HG03139 (cell line): ENCODE measurements at regions not wholly inside any gene's neighbourhood (a gene's known extent, or its start where the extent isn't known, plus 50 kb on each side); places are given as distances from the start of the nearest gene placed in this dataset.

Experiments used
- ATAC-seq: cut with Tn5 transposase; IDR thresholded peaks from one replicate; pipeline ENCODE4 v1.9.1; 2021; ENCODE audit not compliant: unreplicated experiment

DNA sequence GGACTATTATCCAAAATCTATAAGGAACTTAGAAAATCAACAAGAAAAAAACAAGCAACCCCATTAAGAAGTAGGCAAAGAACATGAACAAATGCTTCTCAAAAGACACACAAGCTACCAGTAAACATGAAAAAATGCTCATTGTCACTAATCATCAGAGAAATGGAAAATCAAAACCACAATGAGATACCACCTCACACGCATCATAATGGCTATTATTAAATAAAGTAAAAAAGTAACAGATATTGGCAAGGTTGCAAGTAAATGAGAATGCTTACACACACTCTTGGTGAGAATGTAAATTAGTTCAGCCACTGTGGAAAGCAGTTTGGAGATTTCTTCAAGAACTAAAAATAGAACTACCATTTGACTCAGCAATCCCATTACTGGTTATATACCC, 167.0 kb upstream of the DMRTA1 start:
- ATAC-seq, result no peak

DNA sequence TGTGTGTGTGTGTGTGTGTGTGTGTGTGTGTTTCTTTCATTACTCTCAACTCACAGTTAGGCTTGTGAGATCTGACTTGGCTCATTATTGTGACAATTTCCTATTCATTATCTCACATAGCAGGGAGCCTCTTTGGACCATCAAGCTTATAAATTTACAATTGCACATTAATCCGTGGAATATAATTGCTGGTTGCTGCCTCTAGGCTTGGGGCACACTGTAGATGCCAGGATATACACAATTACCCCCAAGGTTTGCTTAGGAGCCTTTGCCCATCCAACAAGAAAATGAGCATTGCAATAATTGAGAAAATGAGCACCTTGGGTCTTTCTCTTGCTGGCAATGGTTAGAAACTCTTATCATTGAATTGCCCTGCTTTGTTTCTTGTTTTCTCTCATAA, 161.6 kb upstream of the DMRTA1 start:
- ATAC-seq, result no peak

DNA sequence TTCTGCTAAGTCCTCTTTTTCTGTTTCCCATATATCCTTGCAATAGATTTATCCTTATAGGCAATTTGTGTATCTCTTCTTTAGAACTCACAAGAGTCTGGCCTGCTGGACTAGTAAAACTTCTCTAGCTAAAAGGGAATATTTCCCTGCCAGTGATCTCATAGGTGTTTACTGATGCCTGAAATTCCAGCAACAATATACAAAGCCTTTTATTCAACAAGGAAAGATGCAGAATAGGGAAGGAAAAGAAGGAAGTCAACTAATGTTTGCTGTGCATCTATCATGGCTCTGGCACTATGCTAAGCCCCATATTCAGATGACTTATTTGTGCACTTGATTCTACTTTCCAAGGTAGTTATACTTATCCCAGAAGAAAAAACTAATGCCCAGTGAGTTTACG, 160.0 kb upstream of the DMRTA1 start:
- ATAC-seq, result no peak

DNA sequence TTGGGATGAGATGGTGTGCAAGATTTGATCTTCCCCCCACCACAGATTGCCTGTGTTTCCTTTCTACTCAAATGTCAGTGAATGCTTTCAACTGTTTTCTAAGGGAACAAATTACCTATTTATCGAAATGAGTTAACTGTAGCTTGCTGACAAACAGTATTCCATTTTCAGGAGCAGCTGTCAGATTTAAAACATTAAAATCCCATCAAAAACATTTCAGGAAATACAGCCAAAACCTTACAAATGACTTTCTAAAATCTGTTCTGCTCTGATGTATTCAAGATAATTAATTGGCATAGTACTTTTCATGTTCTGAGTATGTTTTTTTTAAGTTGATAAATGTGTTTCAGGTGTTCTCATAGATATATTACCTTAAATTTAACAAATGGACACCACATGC, 158.0 kb upstream of the DMRTA1 start:
- ATAC-seq, result no peak

DNA sequence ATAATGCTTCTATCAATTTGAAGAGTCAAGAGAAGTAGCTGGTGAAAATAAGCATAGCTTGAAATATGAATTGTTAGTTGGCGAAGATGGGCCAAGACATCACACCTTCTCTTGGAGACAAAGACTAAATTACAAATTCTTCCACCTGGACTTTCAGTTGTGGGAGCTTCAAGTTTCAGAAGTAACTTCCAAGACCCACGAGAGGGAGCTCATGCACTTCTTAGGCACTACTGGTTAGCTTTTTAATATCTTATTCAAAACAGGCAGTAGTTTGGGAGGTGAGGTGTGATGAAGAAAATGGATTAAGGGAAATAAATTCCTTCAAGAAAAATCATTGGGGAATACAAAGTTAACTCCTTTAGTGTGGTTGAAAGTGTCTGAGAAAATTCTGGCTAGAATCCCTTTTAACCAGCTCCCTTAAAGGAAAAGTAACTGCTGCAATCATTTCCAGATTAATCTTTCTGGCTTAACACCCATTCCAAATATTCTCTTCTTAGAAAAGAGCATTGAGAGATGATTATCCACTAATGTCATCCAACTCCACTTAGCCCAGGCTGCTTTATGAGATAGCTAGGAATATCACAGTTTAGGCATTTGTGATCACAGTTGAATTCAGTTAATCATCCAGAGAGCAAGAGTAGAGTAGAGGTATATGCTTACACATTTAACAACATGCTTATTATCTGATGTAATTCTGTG, 139.5 kb upstream of the DMRTA1 start:
- ATAC-seq, result no peak

DNA sequence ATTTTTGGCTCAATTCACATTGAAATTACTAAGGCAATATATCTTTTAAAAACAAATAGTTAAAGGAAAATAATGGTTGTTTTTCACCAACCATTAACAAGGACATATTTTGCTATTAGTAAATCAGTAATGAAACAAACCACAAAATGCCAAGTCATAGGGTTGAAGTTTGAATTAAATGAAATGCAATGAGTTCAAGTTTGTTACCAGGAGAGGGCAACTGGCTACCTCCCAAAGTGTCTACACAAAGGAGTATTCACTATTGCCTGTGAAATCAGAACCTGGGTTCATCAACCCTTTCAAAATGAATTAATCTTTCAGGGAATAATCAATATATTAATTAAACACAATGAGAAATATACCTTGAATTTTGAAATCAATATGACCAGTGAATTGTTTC, 138.4 kb upstream of the DMRTA1 start:
- ATAC-seq, result no peak

DNA sequence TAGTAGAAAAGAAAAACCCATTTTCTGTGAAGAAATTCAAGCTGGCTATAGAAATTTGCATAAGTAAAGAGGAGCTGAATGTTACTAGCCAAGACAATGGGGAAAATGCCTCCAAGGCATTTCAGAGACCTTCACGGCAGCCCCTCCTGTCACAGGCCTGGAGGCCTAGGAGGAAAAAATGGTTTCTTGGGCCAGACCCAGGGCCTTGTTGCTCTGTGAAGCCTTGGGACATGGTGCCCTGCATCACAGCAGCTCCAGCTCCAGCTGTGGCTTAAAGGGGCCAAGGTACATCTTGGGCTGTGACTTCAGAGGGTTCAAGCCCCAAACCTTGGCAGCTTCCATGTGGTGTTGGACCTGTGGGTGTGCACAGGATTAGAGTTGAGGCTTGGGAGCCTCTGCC, 130.0 kb upstream of the DMRTA1 start:
- no peak for ATAC-seq

DNA sequence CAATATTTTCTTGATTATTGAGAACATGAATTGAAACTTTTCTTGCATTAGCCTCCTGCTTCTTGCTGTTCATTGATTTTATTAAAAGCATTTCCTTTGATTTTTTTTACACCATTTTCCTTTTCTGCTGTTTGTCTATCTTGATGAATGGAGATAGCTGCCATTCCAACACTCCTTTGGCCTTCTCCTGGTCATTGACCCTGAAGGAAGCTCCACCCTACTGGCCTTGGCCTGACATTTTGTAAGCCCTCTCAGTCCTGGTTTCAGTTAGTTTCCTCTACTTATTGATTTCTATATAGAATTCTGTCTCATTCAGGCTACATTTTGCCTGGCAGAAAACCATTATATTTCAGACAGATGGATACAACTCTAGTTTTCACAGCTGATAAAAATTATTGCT, 115.1 kb upstream of the DMRTA1 start:
- ATAC-seq, result no peak

DNA sequence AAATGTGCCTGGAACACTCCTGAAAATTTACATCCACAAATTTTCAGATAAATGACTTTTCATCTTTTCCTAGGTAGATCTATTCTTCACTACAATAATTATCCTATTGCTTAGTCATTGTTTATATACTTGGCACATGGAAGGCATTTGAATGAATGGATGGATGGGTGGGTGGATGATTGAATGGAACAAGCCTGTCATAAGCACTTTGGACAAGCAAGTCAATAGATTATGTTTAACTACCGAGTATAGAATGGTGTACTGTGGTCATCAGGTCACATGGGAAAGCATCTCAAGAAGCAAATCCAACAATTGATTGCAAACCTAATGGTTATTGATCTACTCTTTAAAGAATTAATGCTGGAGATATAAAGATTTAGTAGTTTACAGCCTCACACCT, 114.4 kb upstream of the DMRTA1 start:
- no peak for ATAC-seq

DNA sequence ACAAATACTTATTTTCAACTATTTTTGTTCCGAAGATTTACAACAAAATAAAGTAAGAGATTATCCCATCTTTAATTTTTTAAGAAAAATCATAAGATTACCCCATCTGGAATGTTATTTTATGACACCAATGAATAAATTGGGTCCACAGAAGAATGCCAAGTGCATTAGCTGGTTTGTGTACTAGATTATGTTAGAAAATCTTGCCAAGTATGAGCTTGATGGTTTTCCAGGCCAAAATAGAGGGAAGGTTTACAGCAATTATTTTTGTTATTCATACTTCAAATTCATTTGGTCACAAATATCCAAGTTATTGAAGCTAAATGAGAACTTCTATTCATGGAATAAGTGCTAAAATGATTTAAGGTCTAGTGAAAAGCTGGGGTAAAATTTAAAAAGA, 109.4 kb upstream of the DMRTA1 start:
- no peak for ATAC-seq

DNA sequence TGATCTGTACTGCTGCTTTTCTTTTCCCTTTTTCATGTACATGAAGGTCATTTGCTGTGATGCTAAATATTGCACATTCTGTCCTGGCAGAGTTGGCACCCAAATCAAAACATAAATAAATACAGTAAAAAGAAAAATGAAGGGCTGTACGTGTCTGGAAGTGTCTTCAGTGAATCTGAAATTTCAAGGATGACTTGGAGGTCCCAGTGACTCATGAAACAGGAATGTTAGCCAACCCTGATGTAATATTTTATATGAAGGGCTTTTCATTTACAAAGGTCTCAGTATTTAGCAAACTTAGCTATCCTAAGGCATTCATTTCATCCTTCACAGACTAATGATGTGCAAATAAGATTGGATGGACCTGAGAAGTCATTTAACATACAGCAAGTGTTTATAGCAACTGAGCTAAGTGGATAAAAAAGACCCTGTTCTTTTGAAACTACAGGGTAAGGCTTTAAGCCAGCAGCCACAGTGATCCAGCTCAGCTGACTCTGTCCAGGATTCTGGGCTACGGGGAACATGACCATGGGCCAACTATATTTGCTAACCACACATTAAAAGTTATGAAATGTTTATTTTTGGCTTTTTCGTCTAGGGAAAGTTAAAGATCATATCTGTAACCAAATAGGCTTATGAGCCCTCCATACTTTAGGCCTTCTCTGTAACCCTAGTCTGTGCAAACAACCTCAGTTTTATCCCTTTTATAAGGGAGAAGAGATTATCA, 104.0 kb upstream of the DMRTA1 start:
- no peak for ATAC-seq

DNA sequence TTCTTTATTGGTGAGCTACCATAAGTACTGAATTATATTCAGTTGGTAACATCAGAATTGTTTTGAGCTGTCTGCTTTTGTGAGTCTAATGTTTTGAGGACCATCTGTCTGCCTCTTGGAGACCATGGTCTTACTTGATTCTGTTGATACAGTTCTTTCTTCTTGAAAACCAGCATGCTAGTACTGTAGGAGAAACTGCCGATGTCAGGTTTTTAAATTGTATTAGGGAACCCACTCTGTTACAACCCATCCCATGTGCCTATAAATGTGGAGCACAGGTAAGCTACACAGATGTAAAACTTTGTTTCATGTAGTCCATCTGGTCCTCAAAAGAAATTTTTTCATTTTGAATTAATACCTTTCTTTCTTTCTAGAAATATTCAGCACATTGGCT, 103.4 kb upstream of the DMRTA1 start:
- ATAC-seq, result no peak

DNA sequence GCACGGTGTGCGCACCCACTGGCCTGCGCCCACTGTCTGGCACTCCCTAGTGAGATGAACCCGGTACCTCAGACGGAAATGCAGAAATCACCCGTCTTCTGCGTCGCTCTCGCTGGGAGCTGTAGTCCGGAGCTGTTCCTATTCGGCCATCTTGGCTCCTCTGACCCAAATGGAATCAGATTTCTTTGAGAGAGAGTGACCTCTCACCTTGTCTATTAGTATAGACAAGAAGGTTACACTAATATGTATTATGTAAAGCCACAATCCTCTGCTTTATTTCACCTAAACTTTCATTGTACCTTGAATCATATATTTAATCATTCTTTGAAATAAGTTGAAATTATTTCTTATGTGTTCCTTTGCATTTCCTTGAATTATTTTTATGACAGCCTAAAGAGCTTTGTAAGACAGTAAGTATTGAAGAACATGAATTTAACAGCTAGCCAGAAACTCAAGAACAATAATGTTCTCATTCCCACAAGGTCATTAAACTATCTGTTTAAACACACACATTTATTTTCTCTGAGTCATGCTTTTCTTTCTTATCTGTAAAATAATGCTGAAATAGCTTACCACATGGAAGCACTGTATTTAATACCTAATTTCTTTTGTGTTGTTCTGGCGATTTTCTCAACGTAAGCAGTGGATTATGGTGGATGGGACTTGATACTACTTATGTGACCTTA, 91.8 kb upstream of the DMRTA1 start:
- no peak for ATAC-seq

DNA sequence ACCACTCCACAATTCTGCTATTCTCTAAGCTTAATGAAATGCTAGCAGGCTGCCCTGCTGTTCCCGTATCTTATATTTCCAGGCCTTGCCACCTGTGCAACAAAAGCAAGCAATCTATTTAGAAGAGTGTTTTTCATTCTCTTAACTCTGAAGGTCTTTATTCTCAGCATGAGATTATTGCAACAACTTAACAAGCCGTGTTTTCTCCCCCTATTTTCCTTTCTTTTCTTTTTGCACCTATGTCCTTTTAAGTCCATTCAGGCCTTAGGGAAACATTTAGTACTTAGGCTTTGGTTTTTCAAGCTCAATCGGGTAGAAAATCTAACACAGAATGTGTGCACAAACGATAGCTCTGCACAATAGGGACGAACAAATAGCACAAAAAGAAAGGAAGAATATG, 89.6 kb upstream of the DMRTA1 start:
- no peak for ATAC-seq

DNA sequence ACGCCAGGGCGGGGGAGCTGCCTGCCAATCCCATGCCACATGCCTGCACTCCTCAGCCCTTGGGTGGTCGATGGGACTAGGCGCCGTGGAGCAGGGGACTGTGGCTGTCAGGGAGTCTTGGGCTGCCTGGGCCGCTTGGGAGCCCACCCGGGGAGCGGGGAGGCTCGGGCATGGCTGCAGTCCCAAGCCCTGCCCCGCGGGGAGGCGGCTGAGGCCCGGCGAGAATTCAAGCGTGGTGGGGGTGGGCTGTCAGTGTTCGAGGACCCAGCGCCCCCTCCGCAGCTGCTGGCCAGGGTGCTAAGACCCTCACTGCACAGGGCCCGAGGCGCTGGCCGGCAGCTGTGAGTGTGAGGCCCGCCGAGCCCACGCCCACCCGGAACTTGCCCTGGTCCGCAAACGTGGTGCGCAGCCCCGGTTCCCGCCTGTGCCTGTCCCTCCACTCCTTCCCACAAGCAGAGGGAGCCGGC, 83.2 kb upstream of the DMRTA1 start:
- no peak for ATAC-seq

DNA sequence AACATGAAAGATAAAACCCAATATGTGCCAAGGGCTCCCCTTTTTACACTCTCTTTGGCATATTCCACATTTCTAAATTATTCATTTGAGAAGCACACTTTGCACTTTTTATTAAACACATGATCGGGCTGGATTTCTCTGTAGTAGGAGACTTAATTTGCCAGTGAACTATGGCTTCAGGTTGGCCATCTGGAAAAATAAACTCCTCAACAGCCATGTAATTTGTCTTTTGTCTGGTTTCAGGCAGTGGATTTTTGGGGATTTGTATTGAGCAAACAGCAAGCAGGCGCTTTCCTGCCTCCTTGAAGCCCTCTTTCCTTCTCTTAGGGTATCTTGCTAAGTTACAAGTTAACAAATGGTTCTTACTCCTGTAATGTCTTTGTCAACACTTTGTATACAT, 73.0 kb upstream of the DMRTA1 start:
- ATAC-seq, result no peak

DNA sequence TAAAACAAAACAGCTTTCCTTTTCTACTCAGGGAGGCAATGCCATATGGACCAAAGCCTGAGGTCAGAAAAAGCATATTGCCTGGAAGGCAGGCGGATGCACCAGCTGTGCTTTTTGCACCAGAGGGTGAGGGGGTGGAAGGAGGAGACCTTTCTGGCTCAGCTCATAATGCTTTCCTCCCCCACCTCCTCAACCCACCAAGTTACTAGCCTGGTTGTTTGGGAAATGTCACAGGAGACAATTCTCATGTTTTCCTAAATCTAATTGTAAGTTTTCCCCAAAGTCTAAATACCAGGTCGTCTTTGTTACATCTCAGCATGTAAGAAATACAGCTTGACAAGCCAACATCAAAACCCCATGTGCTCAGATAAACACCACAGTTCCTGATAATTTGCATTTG, 72.6 kb upstream of the DMRTA1 start:
- no peak for ATAC-seq

DNA sequence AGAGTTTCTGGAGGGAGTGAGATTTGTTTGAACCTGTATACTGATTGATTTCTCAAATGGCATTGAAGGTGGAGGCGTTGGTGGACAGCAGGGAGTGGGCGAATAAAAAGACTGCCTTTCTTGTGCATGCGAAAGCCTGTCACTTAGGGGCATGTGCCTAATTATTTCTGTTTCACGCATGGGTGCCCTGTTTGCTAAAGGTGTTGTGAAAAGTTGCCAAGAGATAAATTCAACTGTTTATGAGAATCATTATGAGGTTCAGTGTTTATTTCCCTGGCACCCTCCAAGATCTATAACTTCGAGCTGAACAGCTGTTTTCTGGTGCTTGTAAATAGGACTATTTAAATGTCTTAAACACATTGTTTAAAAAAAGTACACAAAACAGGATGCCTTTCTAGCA, 67.4 kb upstream of the DMRTA1 start:
- ATAC-seq, result no peak

DNA sequence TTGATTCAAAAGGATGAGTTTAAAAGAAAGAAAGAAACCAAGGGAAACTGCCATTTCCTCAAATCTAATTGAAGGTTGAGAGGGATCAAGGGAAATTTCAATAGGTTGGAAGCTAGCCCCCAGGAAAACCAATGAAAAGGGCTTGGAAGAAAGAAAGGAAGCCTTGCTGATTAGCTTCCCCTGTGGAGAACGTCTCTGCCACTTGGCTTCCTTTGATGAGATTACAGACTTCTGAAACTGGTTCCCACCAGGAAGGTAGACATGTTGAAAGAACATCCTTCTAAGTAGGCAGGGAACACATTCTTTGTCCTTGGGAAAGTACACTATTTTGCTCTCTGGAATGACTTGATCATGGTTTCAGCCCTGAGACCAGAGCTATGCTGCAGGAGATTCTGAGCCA, 65.5 kb upstream of the DMRTA1 start:
- ATAC-seq, result no peak

DNA sequence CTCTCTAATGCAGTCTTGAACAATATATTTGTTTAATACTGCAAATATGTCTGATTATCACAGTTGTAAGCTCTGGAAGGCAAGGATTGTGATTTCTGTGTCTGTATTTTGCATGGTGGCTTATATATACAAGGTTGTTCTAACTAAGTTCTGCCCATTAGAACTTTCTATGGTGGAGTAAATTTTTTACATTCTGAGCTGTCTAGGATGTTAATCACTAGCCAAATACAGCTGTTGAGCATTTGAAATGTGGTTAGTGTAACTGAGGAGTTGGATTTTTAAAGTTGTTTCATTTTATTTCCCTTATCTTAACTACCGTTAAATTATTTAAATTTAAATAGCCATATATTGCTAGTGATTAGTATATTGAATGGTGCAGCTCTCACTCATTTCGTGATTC, 64.3 kb upstream of the DMRTA1 start:
- ATAC-seq, result no peak

DNA sequence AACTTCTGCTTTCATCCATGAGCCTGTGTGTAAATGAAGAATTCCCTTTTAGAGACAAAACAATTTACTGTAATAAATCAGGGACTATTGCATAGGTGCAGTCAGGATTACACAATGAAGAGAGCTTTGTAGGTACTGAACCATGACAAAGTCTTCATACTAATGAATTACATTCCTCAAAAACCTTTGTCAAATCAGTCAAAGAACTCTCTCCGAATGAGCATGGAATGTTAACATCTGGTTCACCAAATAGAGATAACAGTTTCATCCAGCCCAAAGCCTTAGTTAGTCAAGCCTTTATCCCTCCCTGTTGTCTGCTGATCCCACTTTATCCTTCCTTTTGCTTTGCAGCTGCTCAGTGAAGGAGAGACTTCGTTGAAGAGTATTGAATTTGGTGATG, 62.9 kb upstream of the DMRTA1 start:
- ATAC-seq, result no peak

DNA sequence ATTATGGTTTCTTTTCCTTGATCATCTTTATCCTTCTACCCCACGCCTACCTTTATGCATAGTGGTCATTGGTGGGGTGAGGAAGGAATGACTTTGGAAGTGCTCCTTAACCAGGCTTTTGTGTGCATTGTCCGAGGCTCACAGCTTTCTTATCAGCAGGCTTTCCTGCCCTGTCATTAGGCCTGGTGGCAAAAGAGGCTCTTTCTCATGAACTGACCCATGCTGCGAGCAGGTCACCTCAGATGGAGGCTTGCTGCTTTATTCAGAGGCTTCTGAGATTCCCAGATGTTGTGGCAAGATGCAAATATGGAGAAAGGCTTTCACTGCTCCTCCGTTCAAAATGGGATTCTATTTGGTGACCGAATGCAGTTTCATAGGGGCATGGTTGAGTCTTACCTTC, 57.4 kb upstream of the DMRTA1 start:
- no peak for ATAC-seq
